GM18909 (cell line): ENCODE measurements at regions not wholly inside any gene's neighbourhood (a gene's known extent, or its start where the extent isn't known, plus 50 kb on each side); places are given as distances from the start of the nearest gene placed in this dataset.
A peak's percentile ranks its signal among the peaks of the same experiment; 100 is the strongest.

Experiments used
- ATAC-seq: cut with Tn5 transposase; IDR thresholded peaks from one replicate; pipeline ENCODE4 v1.9.1; 2021; ENCODE audit warnings: mild to moderate bottlenecking; ENCODE audit not compliant: unreplicated experiment, poor library complexity

- no peak for ATAC-seq
Measured at GRCh38 chr1:162972773-162973172, 96.4 kb upstream of the RGS4 start.

GRCh38 chr1:162970021-162970420 is 99.1 kb upstream of the RGS4 start:
- no peak for ATAC-seq

- no peak for ATAC-seq
Measured at GRCh38 chr1:162966613-162967012, 102.5 kb upstream of the RGS4 start.

- ATAC-seq = no peak
Measured at GRCh38 chr1:162964901-162965300, 103.9 kb upstream of the CCDC190 start.

GRCh38 chr1:162956922-162957321 is 95.9 kb upstream of the CCDC190 start:
- ATAC-seq = no peak

GRCh38 chr1:162954824-162955223 is 93.8 kb upstream of the CCDC190 start:
- no peak for ATAC-seq

- ATAC-seq = no peak
Measured at GRCh38 chr1:162952956-162953355, 92.0 kb upstream of the CCDC190 start.

GRCh38 chr1:162951553-162952315 is 90.8 kb upstream of the CCDC190 start:
- peak; percentile 97 for ATAC-seq

GRCh38 chr1:162950187-162950586 is 89.2 kb upstream of the CCDC190 start:
- no peak for ATAC-seq

GRCh38 chr1:162946701-162947100 is 85.7 kb upstream of the CCDC190 start:
- no peak for ATAC-seq

GRCh38 chr1:162944974-162945674 is 84.1 kb upstream of the CCDC190 start:
- no peak for ATAC-seq

- no peak for ATAC-seq
Measured at GRCh38 chr1:162943622-162944021, 82.6 kb upstream of the CCDC190 start.

- ATAC-seq = no peak
Measured at GRCh38 chr1:162942916-162943559, 82.1 kb upstream of the CCDC190 start.

- ATAC-seq = no peak
Measured at GRCh38 chr1:162941024-162941423, 80.0 kb upstream of the CCDC190 start.

GRCh38 chr1:162939035-162939434 is 78.1 kb upstream of the CCDC190 start:
- no peak for ATAC-seq

GRCh38 chr1:162937716-162938395 is 76.9 kb upstream of the CCDC190 start:
- ATAC-seq = no peak

- ATAC-seq = no peak
Measured at GRCh38 chr1:162930976-162931560, 70.1 kb upstream of the CCDC190 start.

GRCh38 chr1:162930532-162930931 is 69.6 kb upstream of the CCDC190 start:
- ATAC-seq = no peak

- no peak for ATAC-seq
Measured at GRCh38 chr1:162929177-162929576, 68.2 kb upstream of the CCDC190 start.

- ATAC-seq = no peak
Measured at GRCh38 chr1:162928141-162928540, 67.2 kb upstream of the CCDC190 start.
